ENCODE measurements at regions not wholly inside any gene's neighbourhood (a gene's known extent, or its start where the extent isn't known, plus 50 kb on each side); places are given as distances from the start of the nearest gene placed in this dataset.

- DNase-seq (ENCODE audit: insufficient read length, low spot score, missing footprints), result no peak
- H3K27ac ChIP-seq (ENCODE audit: low read depth, low read length), result no peak overlapping the region
- no peaks in the 10 kb centered on the region for H3K27me3 ChIP-seq (ENCODE audit: insufficient read depth, low read length)
- TF ChIP-seq CTCF (IDR thresholded peaks at IDR 0.05; ENCODE audit: extremely low read depth, low read depth, low read length), result no peak
- H3K4me3 ChIP-seq (ENCODE audit: insufficient read depth, low read length), result no peak overlapping the region
- no peak overlapping the region for H2AFZ ChIP-seq (ENCODE audit: low read length)
- H3K79me2 ChIP-seq (ENCODE audit: insufficient read depth, low read length), result no peaks in the 10 kb centered on the region
- no peak overlapping the region for H3K4me2 ChIP-seq (ENCODE audit: insufficient read depth, low read length)
- H3K9me3 ChIP-seq (ENCODE audit: low read depth, low read length), result no peaks in the 10 kb centered on the region
- no peaks in the 10 kb centered on the region for H3K4me1 ChIP-seq (ENCODE audit: insufficient read depth, low read length)
- H3K36me3 ChIP-seq (ENCODE audit: insufficient read depth, low read length), result no peaks in the 10 kb centered on the region
- no peaks in the 10 kb centered on the region for H4K20me1 ChIP-seq (ENCODE audit: insufficient read depth, low read length)
Measured at GRCh38 chr16:63059676-63060075, 1023.4 kb upstream of the CDH8 start.

DNA sequence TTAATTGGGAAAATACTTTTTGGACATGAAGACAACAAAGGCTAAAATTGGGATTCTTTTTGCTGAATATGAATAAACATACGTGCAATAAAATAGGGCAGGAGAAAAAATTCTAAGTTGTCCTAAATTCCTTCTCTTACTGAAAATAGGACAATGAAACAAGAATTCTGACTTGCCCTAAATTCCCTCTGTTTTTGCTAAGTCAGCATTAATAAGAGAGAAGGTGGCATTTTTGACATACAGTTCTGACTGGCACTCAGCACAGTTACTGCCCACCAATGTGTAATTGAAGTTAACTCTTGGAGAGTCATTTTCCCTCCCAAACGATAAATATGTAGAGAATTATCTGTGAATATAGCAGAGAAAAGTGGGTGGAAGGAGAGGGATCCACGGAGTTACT, 1021.1 kb upstream of the CDH8 start:
- Histone ChIP-seq H2AFZ (ENCODE audit: low read length) (no peak overlapping the region), H3K27ac (ENCODE audit: low read depth, low read length) (no peak overlapping the region), H4K20me1 (ENCODE audit: insufficient read depth, low read length) (no peaks in the 10 kb centered on the region), H3K4me2 (ENCODE audit: insufficient read depth, low read length) (no peak overlapping the region), H3K36me3 (ENCODE audit: insufficient read depth, low read length) (no peaks in the 10 kb centered on the region), H3K4me1 (ENCODE audit: insufficient read depth, low read length) (no peaks in the 10 kb centered on the region), H3K4me3 (ENCODE audit: insufficient read depth, low read length) (no peak overlapping the region), H3K9me3 (ENCODE audit: low read depth, low read length) (no peaks in the 10 kb centered on the region), H3K79me2 (ENCODE audit: insufficient read depth, low read length) (no peaks in the 10 kb centered on the region), H3K27me3 (ENCODE audit: insufficient read depth, low read length) (no peaks in the 10 kb centered on the region)
- no peak for TF ChIP-seq CTCF (IDR thresholded peaks at IDR 0.05; ENCODE audit: extremely low read depth, low read depth, low read length)
- DNase-seq (ENCODE audit: insufficient read length, low spot score, missing footprints), result no peak

GRCh38 chr16:63050391-63050790, 1014.2 kb upstream of the CDH8 start:
- Histone ChIP-seq H3K27me3 (ENCODE audit: insufficient read depth, low read length) (no peaks in the 10 kb centered on the region), H2AFZ (ENCODE audit: low read length) (no peak overlapping the region), H3K36me3 (ENCODE audit: insufficient read depth, low read length) (no peaks in the 10 kb centered on the region), H3K4me2 (ENCODE audit: insufficient read depth, low read length) (no peak overlapping the region), H3K4me1 (ENCODE audit: insufficient read depth, low read length) (no peaks in the 10 kb centered on the region), H3K4me3 (ENCODE audit: insufficient read depth, low read length) (no peak overlapping the region), H4K20me1 (ENCODE audit: insufficient read depth, low read length) (no peaks in the 10 kb centered on the region), H3K9me3 (ENCODE audit: low read depth, low read length) (peaks cover 1% of the 10 kb centered on the region), H3K79me2 (ENCODE audit: insufficient read depth, low read length) (no peaks in the 10 kb centered on the region), H3K27ac (ENCODE audit: low read depth, low read length) (no peak overlapping the region)
- no peak for DNase-seq (ENCODE audit: insufficient read length, low spot score, missing footprints)
- TF ChIP-seq CTCF (IDR thresholded peaks at IDR 0.05; ENCODE audit: extremely low read depth, low read depth, low read length), result no peak

- Histone ChIP-seq H3K27ac (ENCODE audit: low read depth, low read length) (no peak overlapping the region), H3K79me2 (ENCODE audit: insufficient read depth, low read length) (no peaks in the 10 kb centered on the region), H2AFZ (ENCODE audit: low read length) (no peak overlapping the region), H3K4me2 (ENCODE audit: insufficient read depth, low read length) (no peak overlapping the region), H3K4me1 (ENCODE audit: insufficient read depth, low read length) (no peaks in the 10 kb centered on the region), H3K9me3 (ENCODE audit: low read depth, low read length) (no peaks in the 10 kb centered on the region), H3K36me3 (ENCODE audit: insufficient read depth, low read length) (no peaks in the 10 kb centered on the region), H3K27me3 (ENCODE audit: insufficient read depth, low read length) (no peaks in the 10 kb centered on the region), H4K20me1 (ENCODE audit: insufficient read depth, low read length) (no peaks in the 10 kb centered on the region), H3K4me3 (ENCODE audit: insufficient read depth, low read length) (no peak overlapping the region)
- no peak for DNase-seq (ENCODE audit: insufficient read length, low spot score, missing footprints)
- no peak for TF ChIP-seq CTCF (IDR thresholded peaks at IDR 0.05; ENCODE audit: extremely low read depth, low read depth, low read length)
Measured at GRCh38 chr16:63038397-63039106, 1002.3 kb upstream of the CDH8 start.

Data from osteoblast (primary cell).